ENCODE measurements at regions not wholly inside any gene's neighbourhood (a gene's known extent, or its start where the extent isn't known, plus 50 kb on each side); places are given as distances from the start of the nearest gene placed in this dataset.

GRCh38 chr3:76842216-76842615, 197.7 kb upstream of the ROBO2 start:
- intact Hi-C loops (cut with micrococcal nuclease; ENCODE audit: unreplicated experiment) (no loop called here), in situ Hi-C loops (cut with MboI) (no loop called here)
- ATAC-seq (no peak), FAIRE-seq (no peak), DNase-seq (ENCODE audit: low read depth, low spot score) (no peak)
- Histone ChIP-seq H3K79me2 (ENCODE audit: control insufficient read depth, insufficient read depth, low read length) (no peaks in the 10 kb centered on the region), H3K27me3 (replicated peaks in 1 of 2; ENCODE audit: control insufficient read depth in 2 of 2, insufficient read depth in 2 of 2, low read length in 1 of 2) (no peaks in the 10 kb centered on the region), H2AFZ (ENCODE audit: control insufficient read depth, low read depth, low read length) (no peak overlapping the region), H3K36me3 (ENCODE audit: control insufficient read depth in 2 of 2, insufficient read depth in 2 of 2, low read length in 1 of 2) (no peaks in the 10 kb centered on the region), H3K9me3 (replicated peaks; ENCODE audit: control insufficient read depth, insufficient read depth, low read length) (no peaks in the 10 kb centered on the region), H3K9ac (ENCODE audit: control insufficient read depth, insufficient read depth, low read length) (no peak overlapping the region), H4K20me1 (ENCODE audit: control insufficient read depth, insufficient read depth) (no peaks in the 10 kb centered on the region), H3K4me3 (no peak overlapping the region), H3K27ac (ENCODE audit: control insufficient read depth, insufficient read depth) (no peak overlapping the region), H3K4me1 (ENCODE audit: control insufficient read depth, insufficient read depth, low read length) (no peaks in the 10 kb centered on the region), H3K4me2 (ENCODE audit: control insufficient read depth, insufficient read depth) (no peak overlapping the region)
- no peak for TF ChIP-seq ZZZ3 (IDR thresholded peaks at IDR 0.05; ENCODE audit: control insufficient read depth, insufficient read length, low read depth)
- no peak for TF ChIP-seq ZNF24 (IDR thresholded peaks at IDR 0.05)
- no peak for TF ChIP-seq TARDBP (IDR thresholded peaks at IDR 0.05; ENCODE audit: borderline replicate concordance)
- no peak for TF ChIP-seq NBN (IDR thresholded peaks at IDR 0.05)
- no peak for TF ChIP-seq SMAD1 (IDR thresholded peaks at IDR 0.05; ENCODE audit: low read depth, partially characterized antibody)
- TF ChIP-seq PBX3 (IDR thresholded peaks at IDR 0.05; ENCODE audit: insufficient replicate concordance, low read depth, low read length), result no peak
- TF ChIP-seq RB1 (IDR thresholded peaks at IDR 0.05; ENCODE audit: borderline replicate concordance), result no peak
- TF ChIP-seq EP300 (IDR thresholded peaks at IDR 0.05; ENCODE audit: borderline replicate concordance in 1 of 2, control insufficient read depth in 1 of 2, low read depth in 2 of 2, low read length in 2 of 2), result no peak
- no TSS peak for BruUV-seq (replicated peaks)
- SMC1A ChIA-PET (ENCODE audit: uncharacterized antibody, unreplicated experiment), result interaction anchor here (1.7 kb wide), 1 partner anchor 8 kb away, joined by 5 read pairs; no protein-coding TSS in a partner anchor
- CTCF ChIA-PET, result no interaction called here
- WGBS (ENCODE audit: insufficient coverage, insufficient replicate concordance, low lambda C conversion rate, missing lambda C conversion rate), result 0% methylated on average over 1 of the region's 1 CpG
- RAD21 ChIA-PET (ENCODE audit: unreplicated experiment), result no interaction called here
- POLR2A ChIA-PET, result no interaction called here

GRCh38 chr3:76855451-76855850, 184.4 kb upstream of the ROBO2 start:
- H3K4me3 ChIP-seq, result no peak overlapping the region
- BruUV-seq (replicated peaks), result no TSS peak
- no peak overlapping the region for H3K9ac ChIP-seq (ENCODE audit: control insufficient read depth, insufficient read depth, low read length)
- in situ Hi-C loops (cut with MboI), result no loop called here
- CTCF ChIA-PET, result no interaction called here
- intact Hi-C loops (cut with micrococcal nuclease; ENCODE audit: unreplicated experiment), result no loop called here
- RAD21 ChIA-PET (ENCODE audit: unreplicated experiment), result no interaction called here
- H3K4me2 ChIP-seq (ENCODE audit: control insufficient read depth, insufficient read depth), result no peak overlapping the region
- ATAC-seq (no peak), DNase-seq (ENCODE audit: low read depth, low spot score) (no peak), FAIRE-seq (no peak)
- SMC1A ChIA-PET (ENCODE audit: uncharacterized antibody, unreplicated experiment), result interaction anchor here (1.2 kb wide), 1 partner anchor 49 kb away, joined by 4 read pairs; no protein-coding TSS in a partner anchor
- no peaks in the 10 kb centered on the region for H3K4me1 ChIP-seq (ENCODE audit: control insufficient read depth, insufficient read depth, low read length)
- no peaks in the 10 kb centered on the region for H3K9me3 ChIP-seq (replicated peaks; ENCODE audit: control insufficient read depth, insufficient read depth, low read length)
- no peaks in the 10 kb centered on the region for H3K27me3 ChIP-seq (replicated peaks in 1 of 2; ENCODE audit: control insufficient read depth in 2 of 2, insufficient read depth in 2 of 2, low read length in 1 of 2)
- WGBS (ENCODE audit: insufficient coverage, insufficient replicate concordance, low lambda C conversion rate, missing lambda C conversion rate), result 31% methylated on average over 2 of the region's 2 CpGs
- H2AFZ ChIP-seq (ENCODE audit: control insufficient read depth, low read depth, low read length), result no peak overlapping the region
- H3K27ac ChIP-seq (ENCODE audit: control insufficient read depth, insufficient read depth), result no peak overlapping the region
- TF ChIP-seq ZBTB33 (IDR thresholded peaks at IDR 0.05) (no peak), USF1 (IDR thresholded peaks at IDR 0.05; ENCODE audit: borderline replicate concordance, extremely low read length, insufficient read depth, low read depth, low read length) (no peak)
- H4K20me1 ChIP-seq (ENCODE audit: control insufficient read depth, insufficient read depth), result no peaks in the 10 kb centered on the region
- no peaks in the 10 kb centered on the region for H3K36me3 ChIP-seq (ENCODE audit: control insufficient read depth in 2 of 2, insufficient read depth in 2 of 2, low read length in 1 of 2)
- POLR2A ChIA-PET, result no interaction called here
- no peaks in the 10 kb centered on the region for H3K79me2 ChIP-seq (ENCODE audit: control insufficient read depth, insufficient read depth, low read length)
